Skin of body (tissue), 1 donor: ENCODE measurements at regions not wholly inside any gene's neighbourhood (a gene's known extent, or its start where the extent isn't known, plus 50 kb on each side); places are given as distances from the start of the nearest gene placed in this dataset.
"Not testable (repeated sequence)": the region's sequence is repeated elsewhere in the genome, so short reads cannot be mapped to it uniquely, and the experiment has no call there.

Experiments
- DNase-seq: peaks from one replicate; lab custom pipeline; 2025; lab: John Stamatoyannopoulos, UW

DNA sequence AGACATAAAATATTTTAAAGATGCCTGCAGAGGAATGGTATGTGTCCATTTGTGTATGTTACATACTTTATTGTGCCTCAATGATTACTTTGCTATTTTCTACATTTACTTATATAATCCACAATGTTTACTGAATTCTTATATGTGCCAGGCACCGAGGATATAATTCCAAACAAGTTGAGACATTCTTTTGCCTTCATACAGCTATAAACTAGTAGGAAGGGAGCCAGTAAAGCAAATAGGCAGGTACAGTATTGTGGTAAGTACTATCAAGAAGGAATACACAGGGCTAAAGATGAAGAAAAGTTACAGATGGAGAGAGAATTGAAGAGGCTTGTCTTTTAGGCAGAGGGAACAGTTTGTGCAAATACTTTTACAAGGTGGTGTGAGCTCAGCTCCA is 131.6 kb downstream of the DISP1 start:
- no peak for DNase-seq

DNA sequence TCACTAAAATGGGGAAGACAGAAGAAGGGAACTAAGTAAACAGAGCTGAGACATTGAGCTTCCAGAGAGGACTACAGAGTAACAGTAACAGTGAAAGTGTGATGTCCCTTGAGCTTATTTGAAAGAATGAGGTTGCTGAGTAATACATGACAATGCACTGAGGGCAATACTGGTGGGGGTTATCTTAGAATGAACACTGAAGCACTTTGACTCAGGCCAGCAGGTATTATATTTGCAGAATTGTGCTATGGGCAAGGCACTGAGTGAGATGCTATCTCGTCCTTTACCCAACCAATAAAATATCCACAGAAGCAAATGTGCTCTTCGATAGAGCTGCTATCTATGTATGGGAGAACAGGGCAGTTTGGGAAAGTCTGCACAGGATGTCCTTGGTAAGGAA is 133.2 kb downstream of the DISP1 start:
- DNase-seq, result no peak

DNA sequence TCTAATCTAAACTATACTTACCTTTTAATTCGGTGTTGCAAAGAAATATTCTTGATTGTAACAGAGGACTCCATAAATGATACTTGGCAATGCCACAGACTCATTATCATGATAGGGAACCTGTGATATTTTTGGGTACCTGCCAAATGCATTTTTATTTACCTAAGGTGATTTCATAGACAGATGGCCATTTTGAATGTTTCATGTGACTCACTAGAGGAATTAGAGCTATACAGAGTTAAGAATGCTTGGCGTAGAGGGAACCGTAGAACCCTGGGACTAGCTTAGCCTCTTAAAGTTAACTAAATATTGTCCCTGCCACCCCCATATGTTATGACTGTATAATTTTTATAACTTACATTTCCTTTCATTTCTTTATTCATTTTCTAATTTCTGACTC is 136.1 kb downstream of the DISP1 start:
- DNase-seq, result no peak

DNA sequence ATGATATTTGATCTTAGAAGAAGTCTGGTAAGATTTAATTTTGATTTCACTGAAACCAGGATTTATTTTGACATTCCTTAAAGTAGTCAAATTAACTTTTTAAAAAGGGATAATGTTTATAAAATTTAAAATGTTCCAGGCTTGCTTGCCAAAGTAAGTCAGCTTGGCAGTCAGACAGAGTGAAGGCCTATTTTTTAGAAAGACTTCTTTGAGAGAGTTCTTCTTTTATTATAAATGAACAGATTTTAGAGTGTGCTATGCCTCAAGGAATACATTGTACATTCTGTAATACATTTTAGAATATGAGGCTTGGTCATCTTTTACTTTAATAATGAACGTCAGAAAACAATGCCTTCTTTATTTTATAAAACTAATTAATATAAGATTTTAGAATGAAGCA is 138.7 kb downstream of the DISP1 start:
- no peak for DNase-seq

DNA sequence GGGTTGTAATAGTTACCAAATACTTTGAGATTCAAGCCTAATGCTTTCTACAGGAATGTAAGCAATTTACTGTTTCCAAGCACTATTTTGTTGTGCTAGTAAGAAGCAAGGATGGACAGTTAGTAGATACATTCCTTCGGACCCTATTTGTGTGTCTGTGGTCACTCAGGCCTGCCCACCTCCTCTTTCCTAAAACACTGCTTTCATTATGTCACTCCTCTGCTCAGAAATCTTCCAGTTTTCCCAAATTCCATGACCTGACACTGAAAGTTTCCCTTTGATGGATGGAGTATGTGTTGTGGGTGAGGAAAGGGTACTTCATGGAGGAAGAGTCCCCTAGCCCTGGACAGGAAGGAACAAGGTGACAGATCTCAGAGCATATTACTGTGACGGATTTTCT is 141.1 kb downstream of the DISP1 start:
- no peak for DNase-seq

DNA sequence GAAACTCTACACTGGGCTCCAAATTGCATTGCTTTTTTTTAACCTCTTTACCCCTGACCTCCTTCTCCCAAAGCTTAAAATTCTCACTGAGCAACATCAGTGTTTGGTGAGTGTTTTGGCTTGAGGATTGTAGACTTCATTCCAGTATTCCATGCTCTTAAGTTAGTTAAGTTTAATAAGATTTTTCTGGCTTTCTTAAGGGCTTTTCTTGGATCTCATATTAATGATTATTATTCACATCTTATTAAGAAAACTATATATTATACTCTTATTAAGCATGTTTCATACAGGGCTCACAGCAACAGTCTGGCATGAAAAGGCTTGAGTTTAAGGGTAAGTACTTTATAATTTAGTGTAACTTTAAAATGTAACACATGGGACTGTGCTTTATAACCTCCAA is 141.8 kb downstream of the DISP1 start:
- DNase-seq, result no peak

DNA sequence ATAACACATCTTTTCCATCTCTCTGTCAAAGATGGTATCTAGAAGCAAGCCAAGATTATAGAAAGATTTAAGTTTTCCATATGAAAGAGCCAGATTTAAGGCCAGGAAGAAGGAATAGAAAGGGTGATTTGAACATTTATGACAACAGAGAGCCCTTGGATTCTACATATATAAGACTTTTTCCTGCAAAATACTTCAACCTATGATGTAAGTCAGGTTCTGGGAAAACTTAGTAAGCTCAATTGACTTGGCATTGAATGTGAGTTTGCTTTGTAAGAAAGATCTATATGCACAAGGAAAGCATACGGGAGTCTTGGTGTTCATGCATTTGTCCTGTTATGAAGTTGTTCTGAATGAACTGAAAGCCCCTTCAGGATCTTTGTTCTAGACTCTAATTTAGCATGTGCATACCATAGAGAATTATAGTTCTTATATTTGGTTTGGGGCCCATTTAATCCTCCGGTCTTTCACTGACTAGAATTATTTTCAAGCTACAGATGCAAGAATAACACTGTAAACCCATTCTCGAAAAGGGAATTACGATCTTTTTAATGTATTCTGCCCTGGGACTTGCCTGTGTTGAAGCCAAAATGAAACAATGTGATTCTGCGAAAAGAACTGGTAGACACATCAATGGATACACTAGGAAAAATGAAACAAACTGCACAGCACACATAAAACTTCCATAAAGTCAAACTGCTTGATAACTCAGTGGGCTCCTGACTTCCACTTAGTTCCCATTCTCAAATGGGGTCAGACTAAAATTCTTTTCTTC is 152.8 kb downstream of the DISP1 start:
- DNase-seq, result no peak

DNA sequence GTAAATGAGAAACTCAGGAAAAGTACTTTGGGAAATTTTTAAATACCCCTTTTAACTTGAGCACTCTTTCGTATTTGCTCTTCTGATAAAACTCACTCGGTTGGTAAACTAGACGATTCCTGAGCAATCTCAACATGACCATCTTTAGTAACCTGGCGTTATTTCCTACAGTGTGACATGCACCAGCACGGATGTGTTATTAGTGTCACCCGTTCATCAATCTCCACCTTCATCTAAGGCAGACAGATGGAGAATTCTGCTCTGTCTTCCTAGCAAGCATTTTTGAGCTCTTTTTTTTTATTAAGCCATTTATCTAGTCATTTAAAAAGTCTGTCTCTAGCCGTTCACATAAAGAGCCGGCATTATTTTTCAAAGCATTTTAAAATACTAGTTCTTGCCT is 155.2 kb downstream of the DISP1 start:
- DNase-seq, result no peak

DNA sequence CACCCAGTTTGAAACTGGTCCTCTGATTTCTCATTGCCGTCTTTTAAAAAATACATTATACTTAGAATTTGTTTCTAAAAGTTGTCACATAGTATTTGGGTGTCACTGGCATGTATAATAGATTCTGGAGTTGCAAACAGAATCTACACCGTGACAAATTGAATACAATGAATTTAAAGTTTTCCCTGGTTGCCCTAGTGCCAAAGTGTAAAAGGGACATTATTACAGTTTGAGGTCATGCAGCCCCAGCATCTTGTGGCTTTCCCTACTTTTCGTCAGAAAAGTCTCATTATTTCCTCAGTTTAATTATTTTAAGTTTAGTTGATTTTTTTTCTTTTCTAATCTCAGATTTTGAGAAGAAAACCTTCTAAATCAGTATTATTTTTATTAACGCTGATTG is 155.9 kb downstream of the DISP1 start:
- DNase-seq, result no peak

DNA sequence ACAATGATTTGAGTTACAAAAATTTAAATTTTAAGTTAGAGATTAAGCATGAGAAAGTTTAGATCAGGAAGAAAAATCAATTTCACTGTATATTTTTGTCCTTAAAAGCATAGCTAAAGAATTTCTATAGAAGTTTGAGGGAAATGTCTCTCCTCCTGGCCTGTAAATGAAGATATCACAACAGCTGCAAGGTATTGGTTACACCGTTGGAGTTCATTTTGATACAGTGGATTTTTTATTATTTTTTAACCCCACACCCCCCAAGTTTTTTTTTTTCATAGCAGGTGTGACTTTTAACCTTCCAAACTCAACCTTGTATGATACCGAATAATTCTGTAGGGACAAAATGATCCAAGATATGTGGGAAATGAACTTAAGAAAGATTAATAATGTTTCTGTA is 156.3 kb downstream of the DISP1 start:
- DNase-seq, result no peak

DNA sequence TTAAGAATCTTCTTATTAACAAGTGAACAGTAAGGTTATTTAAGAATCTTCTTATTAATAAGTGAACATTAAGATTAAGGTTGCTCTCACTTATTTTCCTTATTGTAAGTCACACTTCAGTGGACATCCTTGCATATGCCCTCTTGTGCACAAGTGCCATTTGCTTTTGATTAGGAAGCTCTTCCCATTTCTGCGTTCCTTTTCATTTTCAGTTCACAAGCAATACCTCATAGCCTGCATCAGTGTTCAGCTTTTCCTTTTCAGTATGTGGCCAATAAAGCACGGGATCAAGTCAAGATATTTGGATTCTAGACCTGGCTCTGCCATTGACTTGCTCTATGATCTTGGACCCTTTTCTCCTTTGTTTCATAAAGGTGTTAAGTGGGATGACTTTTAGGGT is 158.7 kb downstream of the DISP1 start:
- DNase-seq, result no peak

DNA sequence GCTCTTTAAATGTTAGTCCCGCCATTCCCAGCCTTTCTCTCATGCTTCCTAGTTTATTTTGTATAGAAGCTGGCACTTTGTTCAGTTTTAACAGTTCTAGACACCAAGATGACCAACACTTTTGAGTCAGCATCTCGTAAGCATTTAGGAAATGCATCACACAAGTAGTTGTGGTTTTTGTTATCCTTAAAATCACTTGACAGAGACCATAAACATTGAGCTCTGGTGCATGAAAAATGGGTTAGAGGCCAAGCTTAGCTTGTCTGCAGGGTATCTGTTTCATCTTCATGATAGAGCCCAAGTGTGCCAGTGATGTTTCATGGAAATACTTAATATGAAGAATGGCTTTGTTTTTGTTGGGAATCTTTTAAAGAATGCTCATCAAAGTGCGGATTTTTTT is 159.7 kb downstream of the DISP1 start:
- no peak for DNase-seq

DNA sequence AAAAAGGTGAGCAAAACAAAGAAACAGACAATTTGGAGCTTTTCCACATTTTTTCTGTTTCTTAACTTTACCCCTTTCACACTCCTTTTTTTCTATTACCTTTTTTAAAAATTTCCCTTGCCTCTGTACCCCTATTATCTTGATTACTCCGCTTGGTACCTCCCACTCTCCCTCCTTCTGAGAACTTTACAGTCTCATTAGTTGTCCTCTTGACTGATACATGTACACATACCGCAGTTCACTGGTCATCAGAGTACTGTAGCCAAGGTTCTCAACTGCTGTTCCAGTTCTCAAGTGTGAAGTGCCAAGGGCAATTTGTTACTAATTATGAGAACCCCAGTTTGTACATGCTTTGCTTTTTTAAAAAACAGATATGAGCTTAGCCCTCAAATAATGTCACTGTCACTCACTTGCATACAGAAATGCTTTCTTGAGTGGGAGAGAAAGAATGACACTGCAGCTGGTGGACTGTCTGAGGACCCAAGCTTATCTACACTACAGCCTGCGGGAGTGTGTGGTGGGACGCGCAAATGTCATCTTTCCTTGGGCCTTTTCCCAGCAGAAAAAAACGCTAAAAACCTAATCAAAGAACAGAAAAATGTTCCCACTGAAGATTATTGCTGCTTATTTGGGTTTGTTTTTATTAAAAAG is 160.8 kb downstream of the DISP1 start:
- no peak for DNase-seq

DNA sequence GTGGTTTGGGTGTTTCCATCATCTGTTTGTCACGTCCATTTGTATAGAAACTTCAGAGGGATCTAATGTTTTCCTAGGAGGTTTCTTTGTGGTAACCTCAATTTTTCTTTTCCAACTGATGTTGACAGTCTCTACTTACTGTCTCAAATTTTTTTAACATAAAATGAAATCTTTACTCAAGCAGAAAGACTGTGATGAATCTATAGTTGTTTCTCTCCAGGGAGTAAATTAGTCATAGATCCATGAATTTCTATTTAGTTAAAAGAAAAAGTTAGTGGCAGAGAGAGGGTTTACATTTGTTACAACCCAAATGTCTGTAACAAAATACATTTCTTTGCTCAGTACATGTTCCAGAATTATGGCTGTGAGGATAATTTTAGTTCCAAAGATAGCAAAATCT is 161.6 kb downstream of the DISP1 start:
- DNase-seq, result no peak

DNA sequence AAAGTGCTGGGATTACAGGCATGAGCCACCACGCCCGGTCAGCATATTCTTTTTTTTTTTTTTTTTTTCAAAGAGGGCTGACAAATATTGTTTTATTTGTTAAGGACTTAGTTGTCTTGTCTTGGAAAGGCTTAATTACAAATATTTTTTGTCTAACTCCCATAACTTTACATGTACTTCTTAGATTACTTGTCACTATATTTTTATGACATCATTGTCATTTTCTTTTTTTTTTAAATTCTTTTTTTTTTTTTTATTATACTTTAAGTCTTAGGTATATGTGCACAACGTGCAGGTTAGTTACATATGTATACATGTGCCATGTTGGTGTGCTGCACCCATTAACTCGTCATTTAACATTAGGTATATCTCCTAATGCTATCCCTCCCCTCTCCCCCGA is 162.5 kb downstream of the DISP1 start:
- DNase-seq, result not testable (repeated sequence)

DNA sequence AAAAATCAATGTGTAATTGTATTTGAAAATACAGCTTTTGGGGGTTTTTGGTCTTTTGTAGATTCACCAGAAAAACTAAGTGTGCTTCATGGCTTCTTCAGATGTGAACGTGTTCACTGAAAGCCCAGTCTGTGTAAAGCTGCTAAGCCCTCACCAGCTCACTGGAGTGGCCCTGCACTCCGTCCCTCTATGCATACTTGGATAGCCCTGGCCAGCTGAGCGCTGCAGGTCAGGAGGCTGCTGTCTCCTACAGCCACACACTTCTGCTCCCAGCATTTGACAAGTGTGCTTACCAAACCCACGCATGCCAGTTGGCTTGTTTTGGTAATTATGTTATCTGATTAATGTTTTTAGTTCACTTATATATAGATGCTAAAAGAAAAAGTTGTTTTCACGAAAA is 163.5 kb downstream of the TLR5 start:
- DNase-seq, result no peak

DNA sequence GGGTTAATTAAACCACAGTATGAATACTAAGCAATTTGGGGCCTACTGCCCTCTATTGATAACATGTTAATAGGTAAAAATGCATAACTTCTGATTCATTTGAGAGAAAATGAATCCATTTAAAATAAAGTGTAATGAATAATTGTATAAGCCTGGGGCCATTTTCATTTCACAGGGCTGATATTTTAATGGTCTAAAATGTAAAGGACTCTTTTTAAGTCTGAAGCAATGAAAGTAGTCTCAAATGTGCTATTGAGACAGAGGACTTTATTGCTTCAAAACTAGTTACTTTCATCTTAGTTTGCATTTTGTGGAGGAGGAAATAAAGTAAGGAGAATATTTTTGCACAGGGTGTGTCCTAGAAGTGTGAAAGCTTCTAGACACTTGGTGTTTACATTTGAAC is 155.4 kb downstream of the TLR5 start:
- no peak for DNase-seq

DNA sequence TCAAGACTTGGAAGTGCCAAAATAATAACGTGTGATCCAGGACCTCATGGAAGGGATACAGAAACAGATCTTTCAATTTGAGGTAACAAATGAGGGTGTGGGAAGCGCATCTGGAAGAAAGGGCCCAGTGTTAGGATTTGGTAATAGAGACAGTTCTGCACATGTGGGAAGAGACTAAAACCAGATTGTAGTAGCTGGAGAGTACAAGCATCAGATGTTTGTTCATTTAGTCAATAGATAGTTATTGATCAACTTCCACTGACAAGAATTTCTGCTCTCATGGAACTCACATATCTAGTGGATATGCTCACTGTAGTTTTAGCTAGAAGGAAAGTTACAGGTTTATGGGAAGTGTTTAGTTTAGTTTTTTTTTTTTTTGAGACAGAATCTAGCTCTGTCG is 153.6 kb downstream of the TLR5 start:
- no peak for DNase-seq

DNA sequence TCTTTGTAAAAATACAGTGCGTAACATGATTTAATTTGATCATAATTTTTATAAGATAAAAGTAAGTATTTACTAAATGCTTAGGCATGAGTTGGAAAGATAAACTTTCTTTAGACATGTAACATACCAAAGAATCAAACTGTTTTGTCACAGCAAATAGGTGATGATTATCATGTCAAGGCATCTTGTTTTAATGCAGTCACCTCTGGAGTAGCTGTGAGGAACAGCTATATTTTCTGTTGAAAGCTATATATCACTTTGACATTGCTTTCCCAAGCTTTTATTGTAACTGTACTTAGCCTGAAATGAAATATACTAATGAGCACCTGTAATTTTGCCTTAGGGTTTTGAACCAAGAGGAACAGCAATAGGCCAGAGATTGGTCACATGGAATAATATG is 151.9 kb downstream of the TLR5 start:
- no peak for DNase-seq

DNA sequence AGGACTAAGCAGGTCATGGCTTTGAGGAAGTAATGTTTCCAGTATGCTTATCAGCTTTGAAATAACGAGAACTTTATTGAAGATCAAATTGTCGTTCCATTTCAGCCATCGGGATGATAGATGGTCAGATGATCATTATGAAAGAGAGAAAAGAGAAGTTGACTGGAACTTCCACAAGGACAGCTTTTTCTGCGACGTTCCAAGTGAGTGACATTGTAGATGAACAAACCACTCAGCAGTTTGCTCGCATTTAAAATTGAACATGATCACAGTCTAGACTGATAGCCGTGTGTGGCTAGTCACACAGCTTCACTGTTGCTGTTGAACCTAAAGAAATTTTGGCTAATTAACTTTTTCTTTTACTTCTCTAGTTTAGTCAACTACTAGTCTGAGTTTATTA is 151.1 kb downstream of the TLR5 start:
- no peak for DNase-seq

DNA sequence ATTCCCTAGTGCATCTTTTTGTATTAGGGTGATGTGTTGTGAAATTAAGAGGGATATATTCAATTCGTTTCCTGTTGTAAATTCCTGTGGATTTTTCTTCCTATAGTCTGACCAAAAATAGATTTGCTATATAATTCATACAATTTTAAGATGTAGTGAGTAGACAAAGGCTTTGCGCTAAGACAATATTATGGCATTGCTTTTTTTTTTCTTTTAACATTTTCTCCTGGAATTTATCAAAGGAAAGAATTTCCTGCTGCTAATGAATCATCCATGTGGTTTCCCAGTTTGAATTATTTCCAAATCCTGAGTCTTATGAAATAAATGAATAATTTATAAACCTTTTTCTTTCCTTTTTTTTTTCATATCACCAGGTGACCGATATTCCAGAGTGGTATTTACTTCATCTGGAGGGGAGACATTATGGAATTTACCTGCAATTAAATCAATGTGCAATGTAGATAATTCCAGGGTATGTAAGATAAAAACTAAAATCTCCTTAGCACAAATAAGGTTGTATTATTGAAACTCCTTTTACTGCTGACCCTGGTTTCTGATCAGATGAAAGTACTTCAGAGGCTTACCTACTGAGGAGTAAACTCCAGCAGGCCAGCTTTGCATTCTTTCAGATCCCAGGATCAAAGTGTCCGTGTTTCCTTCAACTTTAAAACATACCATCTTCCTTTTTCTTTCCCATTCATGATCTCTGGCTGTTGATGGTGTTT is 148.4 kb downstream of the TLR5 start:
- no peak for DNase-seq

DNA sequence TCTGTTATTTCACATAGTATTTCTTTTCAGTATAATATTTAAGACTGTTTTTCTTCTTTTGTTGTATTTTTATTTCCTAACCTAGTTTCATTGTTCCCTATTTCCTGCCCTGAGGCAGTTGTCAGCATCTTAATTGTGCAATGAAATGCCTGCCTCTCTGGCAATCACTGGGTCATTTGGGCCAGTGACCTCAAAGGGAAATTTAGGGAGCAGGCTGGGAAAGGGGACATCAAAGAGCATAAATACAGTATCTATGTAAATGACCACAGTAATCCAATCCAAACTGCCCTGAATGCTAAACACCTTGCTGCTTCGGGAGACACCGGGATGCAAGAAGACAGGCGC is 147.8 kb downstream of the TLR5 start:
- DNase-seq, result no peak
